A673 (cell line): ENCODE measurements at regions not wholly inside any gene's neighbourhood (a gene's known extent, or its start where the extent isn't known, plus 50 kb on each side); places are given as distances from the start of the nearest gene placed in this dataset.

ENCODE experiments used
- CTCF ChIP-seq: fragments of 300-800, 200-600 bp; sonication (generic); conservative IDR thresholded peaks from 2 replicates; pipeline ENCODE4 v1.5.1; 2017; ENCODE audit warnings: low read depth, mild to moderate bottlenecking, antibody characterized with exemption, low read length, moderate library complexity, mixed read lengths
- EZH2 ChIP-seq: fragments of 200-600 bp; sonication (generic); IDR thresholded peaks from 2 replicates; pipeline ENCODE4 v1.6.1; 2017; ENCODE audit warnings: borderline replicate concordance, low read depth, mild to moderate bottlenecking, mixed read lengths, antibody characterized with exemption, low read length; ENCODE audit not compliant: poor library complexity, severe bottlenecking

GRCh38 chr10:1980459-1980858 lies 243.1 kb upstream of the ADARB2 start:
- TF ChIP-seq CTCF (no peak), EZH2 (no peak)
